K562 (cell line): ENCODE measurements at regions not wholly inside any gene's neighbourhood (a gene's known extent, or its start where the extent isn't known, plus 50 kb on each side); places are given as distances from the start of the nearest gene placed in this dataset.

Source experiments
- ATAC-seq: fragments of 200-7000 bp; cut with Tn5 transposase; 3 replicates; pipeline ENCODE4 v1.9.1; 2020; ENCODE audit warnings: moderate library complexity
- BruUV-seq: library from RNA; stranded (reverse); fragments of 400-500 nt; replicated peaks from 2 replicates; lab custom pipeline; 2021; lab: Mats Ljungman, UMichigan
- CTCF ChIA-PET: fragments of 300-600 bp; formaldehyde crosslinking; extraction: SDS; loops from one replicate; lab custom pipeline; 2021; ENCODE audit warnings: low intra/inter-chr PET ratio; lab: Yijun Ruan, JAX
- POLR2A ChIA-PET: fragments of 300-600, 350-650 bp; sonication (Branson Sonifier 250); formaldehyde crosslinking; extraction: SDS; loops from one replicate; lab custom pipeline; 2021; ENCODE audit warnings: antibody characterized with exemption, inconsistent platforms; lab: Yijun Ruan, JAX
- DNase-seq, 4 experiments: peaks; one replicate each; pipeline versions ENCODE4 v3.0.0 to v3.0.0-alpha.2; 2011 to 2018; ENCODE audit warnings: low spot score in 3 of 4, mixed read lengths in 3 of 4; ENCODE audit errors: extremely low read depth in 1 of 4
- FAIRE-seq: peaks from 2 replicates; lab custom pipeline; 2011; peaks lifted over from hg19 to GRCh38; lab: Jason Lieb, UNC
- H2AFZ ChIP-seq: 2 replicates; pipeline ENCODE4 v1.6.0; 2011; ENCODE audit warnings: low read depth, low read length, control low read depth, inconsistent platforms
- H3K27ac ChIP-seq: fragments of 200-600 bp; 3 replicates; pipeline ENCODE4 v1.8.0; 2011; ENCODE audit warnings: low read depth, mild to moderate bottlenecking, control low read depth, inconsistent platforms, low read length, moderate library complexity, mixed read lengths; ENCODE audit errors: extremely low read depth
- H3K27me3 ChIP-seq, 2 experiments: fragments of 300-600 bp in 1 of 2; 2 replicates in 1 of 2; 3 replicates in 1 of 2; pipeline versions ENCODE4 v1.6.0 to v1.8.0; 2011; ENCODE audit warnings: inconsistent platforms in 2 of 2, low read length in 2 of 2, mild to moderate bottlenecking in 1 of 2, mixed read lengths in 1 of 2, moderate library complexity in 1 of 2; ENCODE audit not compliant: control insufficient read depth in 2 of 2, insufficient read depth in 2 of 2
- H3K36me3 ChIP-seq: fragments of 300-600 bp; 3 replicates; pipeline ENCODE4 v1.8.0; 2011; ENCODE audit warnings: mild to moderate bottlenecking, low read length, inconsistent platforms; ENCODE audit not compliant: control insufficient read depth, insufficient read depth
- H3K4me1 ChIP-seq, 2 experiments: fragments of 200-600 bp in 1 of 2; replicated peaks in 1 of 2; 2 replicates in 1 of 2; 3 replicates in 1 of 2; pipeline versions ENCODE4 v1.5.1 to v1.8.0; 2011; ENCODE audit warnings: inconsistent platforms in 2 of 2, low read length in 2 of 2, mild to moderate bottlenecking in 1 of 2, mixed read lengths in 1 of 2, moderate library complexity in 1 of 2; ENCODE audit not compliant: control insufficient read depth in 2 of 2, insufficient read depth in 2 of 2
- H3K4me2 ChIP-seq: 2 replicates; pipeline ENCODE4 v1.6.1; 2011; ENCODE audit warnings: low read length, control low read depth, inconsistent platforms, mixed read lengths; ENCODE audit not compliant: insufficient read depth
- H3K4me3 ChIP-seq: fragments of 200-600 bp; sonication (generic), shearing (Covaris generic); 2 replicates; pipeline ENCODE4 v1.5.1; 2016; ENCODE audit warnings: control low read depth, inconsistent platforms
- H3K79me2 ChIP-seq: fragments of 200-600 bp; 3 replicates; pipeline ENCODE4 v1.8.0; 2011; ENCODE audit warnings: low read length, inconsistent platforms; ENCODE audit not compliant: control insufficient read depth, insufficient read depth
- H3K9ac ChIP-seq, 2 experiments: 2 replicates each; pipeline versions ENCODE4 v1.6.0 to v1.6.1; 2011; ENCODE audit warnings: low read depth in 2 of 2, low read length in 2 of 2, control low read depth in 1 of 2, inconsistent platforms in 1 of 2, mild to moderate bottlenecking in 1 of 2, mixed read lengths in 1 of 2; ENCODE audit not compliant: insufficient read depth in 1 of 2
- H3K9me1 ChIP-seq: one replicate; pipeline ENCODE4 v1.6.0; 2011; ENCODE audit warnings: inconsistent platforms, mild to moderate bottlenecking, low read length, moderate library complexity; ENCODE audit not compliant: control insufficient read depth, insufficient read depth
- H3K9me3 ChIP-seq: replicated peaks from 2 replicates; pipeline ENCODE4 v1.5.1; 2011; ENCODE audit warnings: low read depth, low read length, inconsistent platforms; ENCODE audit not compliant: control insufficient read depth, insufficient read depth
- H4K20me1 ChIP-seq: replicated peaks from 2 replicates; pipeline ENCODE4 v1.6.1; 2011; ENCODE audit warnings: low read length, inconsistent platforms, mixed read lengths; ENCODE audit not compliant: control insufficient read depth, insufficient read depth
- ASH1L ChIP-seq: fragments of 450-650 bp; IDR thresholded peaks from 2 replicates; pipeline ENCODE4 v1.6.1; 2018; ENCODE audit warnings: borderline replicate concordance, mild to moderate bottlenecking, low read depth; ENCODE audit not compliant: partially characterized antibody
- CEBPG ChIP-seq, 3 experiments: fragments of 200-800 bp in 1 of 3; sonication (Bioruptor generic) in 1 of 3; sonication (generic) in 1 of 3; formaldehyde crosslinking in 1 of 3; IDR thresholded peaks in 2 of 3; conservative IDR thresholded peaks in 1 of 3; 2 replicates each; pipeline versions ENCODE4 v1.6.1 to v1.8.0; 2016 to 2022; ENCODE audit warnings: missing compliant biosample characterization in 2 of 3, missing genetic modification characterization in 2 of 3, mild to moderate bottlenecking in 1 of 3, missing genetic modification reagents in 1 of 3
- FOS ChIP-seq: IDR thresholded peaks from 3 replicates; pipeline ENCODE4 v1.6.1; 2011; ENCODE audit not compliant: insufficient read length; ENCODE audit errors: extremely low read depth
- GABPB2 ChIP-seq: fragments of 250-450 bp; sonication (Bioruptor Pico); conservative IDR thresholded peaks from 2 replicates; pipeline ENCODE4 v1.5.1; 2021; ENCODE audit warnings: mild to moderate bottlenecking
- KAT2B ChIP-seq: IDR thresholded peaks from one replicate; pipeline ENCODE4 v1.6.1; 2012; ENCODE audit warnings: low read depth, mild to moderate bottlenecking, control low read depth, inconsistent platforms, low read length, moderate library complexity
- MIER1 ChIP-seq: fragments of 450-650 bp; IDR thresholded peaks from 2 replicates; pipeline ENCODE4 v1.6.1; 2016; ENCODE audit warnings: antibody characterized with exemption, mild to moderate bottlenecking, low read depth
- PHF8 ChIP-seq: fragments of 200-600 bp; sonication (generic); IDR thresholded peaks from 2 replicates; pipeline ENCODE4 v1.6.1; 2012; ENCODE audit warnings: mixed run types, mild to moderate bottlenecking, inconsistent platforms, low read length, moderate library complexity, borderline replicate concordance
- POLR2G ChIP-seq: fragments of 200-400 bp; formaldehyde crosslinking; IDR thresholded peaks from 2 replicates; pipeline ENCODE4 v1.6.1; 2017; ENCODE audit warnings: low read depth, mild to moderate bottlenecking, antibody characterized with exemption, low read length, moderate library complexity
- RBM17 ChIP-seq: fragments of 200-400 bp; formaldehyde crosslinking; IDR thresholded peaks from 2 replicates; pipeline ENCODE4 v1.6.1; 2017; ENCODE audit warnings: low read depth, mild to moderate bottlenecking, low read length, borderline replicate concordance
- SRSF7 ChIP-seq: fragments of 200-400 bp; formaldehyde crosslinking; optimal IDR thresholded peaks from 2 replicates; pipeline ENCODE3; 2017; ENCODE audit warnings: mild to moderate bottlenecking, low read depth, low read length
- ZBTB8A ChIP-seq: fragments of 450-650 bp; IDR thresholded peaks from 2 replicates; pipeline ENCODE4 v1.6.1; 2018; ENCODE audit warnings: mild to moderate bottlenecking, moderate library complexity; ENCODE audit not compliant: partially characterized antibody
- ZBTB9 ChIP-seq: fragments of 450-650 bp; formaldehyde crosslinking; IDR thresholded peaks from 2 replicates; pipeline ENCODE4 v1.4.0; 2020; ENCODE audit warnings: mild to moderate bottlenecking, moderate library complexity
- WGBS: fragments of 100-300 bp; shearing (Covaris generic); methylation state at CpG from one replicate; pipeline ENCODE4 v1.1.6; 2016; ENCODE audit warnings: low coverage, mixed read lengths; ENCODE audit not compliant: insufficient coverage; ENCODE audit errors: missing lambda C conversion rate; 5-methylcytosine and 5-hydroxymethylcytosine counted together
- in situ Hi-C: fragments of 300-500 bp; cut with MboI; formaldehyde crosslinking; loops from 4 replicates; pipeline ENCODE4 v1.15.0; 2018; ENCODE audit warnings: inconsistent platforms, mixed read lengths
- intact Hi-C: fragments of 100-400 bp; cut with micrococcal nuclease; formaldehyde crosslinking; loops from 2 replicates; pipeline ENCODE4 v1.14.2; 2022

DNA sequence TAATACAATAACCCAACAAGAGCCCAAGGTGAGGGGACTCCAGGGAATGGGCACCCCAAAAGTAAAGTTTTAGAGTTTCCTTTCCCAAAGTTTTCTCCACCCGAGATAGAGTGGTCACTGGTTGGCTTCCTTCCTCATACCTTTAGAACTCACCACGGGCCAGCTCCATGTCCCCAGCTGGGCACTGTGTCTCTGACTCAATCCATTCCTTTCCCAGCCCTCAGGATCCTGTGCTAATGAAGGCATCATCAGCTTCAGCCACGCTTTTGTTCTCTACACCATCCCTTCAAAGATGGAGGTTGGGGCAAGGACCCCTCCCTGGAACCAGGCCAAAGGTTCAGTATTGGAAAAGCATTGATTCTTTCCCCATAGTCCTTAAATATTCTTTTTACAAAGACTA is 59.8 kb upstream of the VASH1 start:
- WGBS = 0% methylated on average over 3 of the region's 3 CpGs
- TF ChIP-seq ZBTB9 (CRISPR knock-in tag) (no peak), RBM17 (no peak), CEBPG (CRISPR knock-in tag; IDR thresholded peaks at IDR 0.05) (no peak), CEBPG (tag; conservative IDR thresholded peaks at IDR 0.05 in 1 of 2, IDR thresholded peaks at IDR 0.05 in 1 of 2) (no peak), POLR2G (no peak), SRSF7 (no peak), ASH1L (no peak), ZBTB8A (no peak), GABPB2 (CRISPR knock-in tag) (no peak), KAT2B (no peak), FOS (no peak), MIER1 (no peak), PHF8 (no peak)
- Histone ChIP-seq H3K9ac (no peak overlapping the region), H2AFZ (no peak overlapping the region), H3K27me3 (peaks cover 5 to 29% of the 10 kb centered on the region in 2 experiments; a peak in 4 of 5 replicates), H3K79me2 (no peaks in the 10 kb centered on the region), H3K9me1 (no peaks in the 10 kb centered on the region), H4K20me1 (no peaks in the 10 kb centered on the region), H3K27ac (no peak overlapping the region), H3K4me2 (no peak overlapping the region), H3K4me3 (no peak overlapping the region), H3K4me1 (no peaks in the 10 kb centered on the region; a peak in 1 of 5 replicates), H3K9me3 (no peaks in the 10 kb centered on the region), H3K36me3 (no peaks in the 10 kb centered on the region)
- ChIA-PET POLR2A (no interaction called here), CTCF (no interaction called here)
- no TSS peak for BruUV-seq
- no peak for ATAC-seq
- in situ Hi-C loops (loop anchor here (25.0 kb wide), 1 partner anchor 361 kb away; no protein-coding TSS in a partner anchor), intact Hi-C loops (no loop called here)
- FAIRE-seq = no peak
- no peak for DNase-seq
